ENCODE measurements at regions not wholly inside any gene's neighbourhood (a gene's known extent, or its start where the extent isn't known, plus 50 kb on each side); places are given as distances from the start of the nearest gene placed in this dataset.

DNA sequence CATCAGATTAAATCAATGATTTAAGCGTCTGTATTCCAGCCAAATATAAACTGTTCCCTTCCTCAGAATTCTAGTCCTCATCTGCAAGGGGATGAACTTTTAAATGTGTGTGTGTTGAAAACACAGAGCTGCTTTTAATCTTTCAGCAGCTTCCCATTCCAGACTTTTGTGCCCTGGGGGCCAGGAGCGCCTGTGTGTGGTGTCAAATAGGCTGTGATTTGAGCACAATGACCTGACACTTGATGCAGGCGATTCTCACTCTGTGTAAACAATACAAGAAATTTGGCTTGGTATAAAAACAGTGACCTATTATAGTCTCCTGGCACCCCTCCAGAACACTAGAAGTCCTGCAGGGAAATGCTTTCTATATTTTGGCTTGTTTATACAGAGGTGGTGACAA lies 274.6 kb upstream of the ROPN1 start:
- DNase-seq (ENCODE audit: low spot score): no peak
- TF ChIP-seq, protein P1, sequence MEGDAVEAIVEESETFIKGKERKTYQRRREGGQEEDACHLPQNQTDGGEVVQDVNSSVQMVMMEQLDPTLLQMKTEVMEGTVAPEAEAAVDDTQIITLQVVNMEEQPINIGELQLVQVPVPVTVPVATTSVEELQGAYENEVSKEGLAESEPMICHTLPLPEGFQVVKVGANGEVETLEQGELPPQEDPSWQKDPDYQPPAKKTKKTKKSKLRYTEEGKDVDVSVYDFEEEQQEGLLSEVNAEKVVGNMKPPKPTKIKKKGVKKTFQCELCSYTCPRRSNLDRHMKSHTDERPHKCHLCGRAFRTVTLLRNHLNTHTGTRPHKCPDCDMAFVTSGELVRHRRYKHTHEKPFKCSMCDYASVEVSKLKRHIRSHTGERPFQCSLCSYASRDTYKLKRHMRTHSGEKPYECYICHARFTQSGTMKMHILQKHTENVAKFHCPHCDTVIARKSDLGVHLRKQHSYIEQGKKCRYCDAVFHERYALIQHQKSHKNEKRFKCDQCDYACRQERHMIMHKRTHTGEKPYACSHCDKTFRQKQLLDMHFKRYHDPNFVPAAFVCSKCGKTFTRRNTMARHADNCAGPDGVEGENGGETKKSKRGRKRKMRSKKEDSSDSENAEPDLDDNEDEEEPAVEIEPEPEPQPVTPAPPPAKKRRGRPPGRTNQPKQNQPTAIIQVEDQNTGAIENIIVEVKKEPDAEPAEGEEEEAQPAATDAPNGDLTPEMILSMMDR (IDR thresholded peaks at IDR 0.05; ENCODE audit: extremely low read depth, missing control alignments): no peak

DNA sequence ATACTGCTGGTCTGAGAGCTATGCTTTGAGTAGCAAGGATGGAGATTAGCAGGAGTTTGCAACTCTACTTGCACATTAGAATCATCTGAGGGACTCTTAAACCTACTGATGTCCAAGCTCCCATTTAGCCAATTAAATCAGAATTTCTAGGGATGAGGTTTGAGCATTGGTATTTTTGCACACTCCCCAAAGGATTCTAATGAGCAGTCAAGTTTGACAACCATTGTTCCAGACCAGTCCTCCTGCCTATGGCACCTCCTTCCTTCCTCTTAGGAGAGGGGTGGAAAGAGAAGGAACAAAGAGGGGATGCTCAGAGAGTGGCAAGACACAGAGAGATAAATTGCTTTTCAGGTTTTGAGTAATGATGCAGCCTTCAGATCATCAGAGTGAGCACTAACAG lies 275.5 kb upstream of the ROPN1 start:
- DNase-seq (ENCODE audit: low spot score): no peak
- TF ChIP-seq, protein P1 (IDR thresholded peaks at IDR 0.05; ENCODE audit: extremely low read depth, missing control alignments): no peak

DNA sequence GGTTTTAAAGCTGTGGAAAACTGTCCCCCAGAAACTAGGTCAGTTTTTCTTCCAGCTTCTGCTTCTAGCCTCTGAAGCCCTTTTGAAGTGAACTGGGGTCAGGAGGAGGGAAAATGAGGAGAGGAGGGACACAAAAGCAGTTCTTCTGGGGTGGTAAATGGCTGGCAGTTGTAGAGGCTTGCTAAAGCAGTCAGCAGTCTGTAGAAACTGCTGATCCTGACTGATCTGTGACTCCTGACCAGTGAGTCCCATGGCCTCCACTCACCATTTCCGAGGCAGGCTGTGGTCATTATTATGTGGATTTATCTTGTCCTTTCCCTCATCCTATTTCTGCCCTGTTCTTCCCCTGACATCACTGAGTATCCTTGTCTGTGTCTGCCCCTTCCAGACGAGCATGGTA lies 276.4 kb upstream of the ROPN1 start:
- no peak for DNase-seq (ENCODE audit: low spot score)
- TF ChIP-seq, protein P1 (IDR thresholded peaks at IDR 0.05; ENCODE audit: extremely low read depth, missing control alignments): no peak

DNA sequence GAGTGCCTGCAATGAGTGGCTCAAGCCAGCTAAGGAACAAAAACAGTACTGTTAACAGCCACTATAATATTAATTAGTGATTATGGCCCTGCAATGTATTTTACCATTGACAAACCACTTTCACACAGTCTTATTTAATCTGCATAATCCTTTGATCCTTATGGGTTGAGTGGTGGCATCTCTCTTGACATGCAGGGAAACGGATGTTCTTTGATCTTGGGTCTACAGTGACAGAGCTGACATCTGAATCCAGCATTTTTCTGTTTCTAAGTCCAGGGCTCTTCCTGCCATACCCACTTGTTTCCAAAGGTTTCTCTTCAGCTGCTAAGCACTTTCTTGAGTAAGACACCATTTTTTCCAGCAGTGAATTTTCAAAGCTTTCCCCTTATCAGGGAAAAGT lies 277.7 kb upstream of the ROPN1 start:
- DNase-seq (ENCODE audit: low spot score): no peak
- TF ChIP-seq, protein P1 (IDR thresholded peaks at IDR 0.05; ENCODE audit: extremely low read depth, missing control alignments): no peak

DNA sequence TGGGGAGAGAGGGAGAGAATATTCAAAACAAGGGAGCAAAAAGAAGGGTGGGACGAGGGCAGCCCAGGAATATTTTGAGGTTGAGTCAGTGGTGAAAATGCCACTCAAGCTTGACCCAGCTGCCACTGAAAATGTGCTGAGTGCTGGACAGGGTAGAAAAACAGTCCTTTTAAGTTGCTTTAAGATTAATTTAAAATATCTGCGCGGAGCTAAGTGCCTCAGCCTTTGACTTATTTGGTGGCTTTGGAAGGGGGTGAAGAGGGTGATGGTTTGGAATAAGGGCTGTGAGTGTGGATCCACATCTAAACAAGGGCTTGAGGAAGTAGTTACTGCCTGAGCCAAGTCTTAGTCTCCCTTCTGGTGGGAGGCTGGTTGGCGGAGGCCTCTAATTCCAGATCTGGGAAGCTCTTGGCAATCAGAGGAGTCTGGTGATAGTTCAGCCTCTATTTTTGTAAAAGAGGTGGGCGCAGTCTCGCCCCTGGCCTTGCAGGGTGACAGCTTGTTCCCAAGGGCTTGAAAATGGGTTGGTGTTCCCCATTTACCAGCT lies 280.8 kb upstream of the ROPN1 start:
- TF ChIP-seq, protein P1 (IDR thresholded peaks at IDR 0.05; ENCODE audit: extremely low read depth, missing control alignments): no peak
- no peak for DNase-seq (ENCODE audit: low spot score)

DNA sequence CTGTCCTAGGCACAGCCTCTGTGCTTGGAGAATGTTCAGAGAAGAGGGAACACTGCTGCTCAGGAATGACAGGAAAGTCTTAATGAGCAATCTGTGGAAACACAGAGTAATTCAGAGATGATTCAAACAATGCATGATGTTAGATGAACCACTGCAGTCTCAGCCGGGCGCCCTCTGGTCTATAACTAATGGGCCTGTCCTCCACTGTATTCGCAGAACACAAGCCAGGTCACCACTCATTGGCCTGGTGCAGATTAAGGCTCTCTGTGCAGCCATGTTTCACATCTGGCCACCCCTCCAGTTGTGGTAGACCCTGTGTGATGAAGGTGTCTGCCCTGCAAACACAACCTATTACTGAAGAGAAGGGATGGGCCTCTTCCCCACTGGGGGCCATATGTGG lies 281.7 kb upstream of the ROPN1 start:
- TF ChIP-seq, protein P1 (IDR thresholded peaks at IDR 0.05; ENCODE audit: extremely low read depth, missing control alignments): no peak
- DNase-seq (ENCODE audit: low spot score): no peak

DNA sequence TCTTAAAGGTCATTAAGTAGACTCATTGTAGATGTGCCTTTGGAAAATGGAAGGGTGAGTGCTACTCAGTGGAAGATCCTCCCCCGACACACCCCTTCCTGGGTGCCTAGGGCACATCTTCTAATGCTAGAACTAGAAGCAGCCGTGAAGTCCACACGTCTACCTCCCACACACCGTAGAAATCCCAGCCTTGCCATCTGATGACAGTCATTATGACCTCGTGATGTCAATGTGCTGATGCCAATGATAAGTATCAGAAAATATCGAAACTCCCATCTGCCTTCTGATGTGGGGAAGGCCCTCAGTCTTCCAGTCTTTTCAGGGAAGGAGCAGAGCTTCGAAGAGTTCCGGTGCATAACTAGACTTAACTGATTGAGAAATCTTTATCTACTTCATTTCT lies 282.1 kb upstream of the ROPN1 start:
- no peak for DNase-seq (ENCODE audit: low spot score)
- TF ChIP-seq, protein P1 (IDR thresholded peaks at IDR 0.05; ENCODE audit: extremely low read depth, missing control alignments): no peak
